SK-N-SH (cell line): ENCODE measurements at regions not wholly inside any gene's neighbourhood (a gene's known extent, or its start where the extent isn't known, plus 50 kb on each side); places are given as distances from the start of the nearest gene placed in this dataset.

ENCODE experiments used
- CTCF ChIA-PET: fragments of 300-600, 350-600 bp; formaldehyde crosslinking; extraction: SDS; loops from one replicate; lab custom pipeline; 2021; lab: Yijun Ruan, JAX
- POLR2A ChIA-PET: fragments of 350-600 bp; sonication (Branson Sonifier 250); formaldehyde crosslinking; extraction: SDS; loops from one replicate; lab custom pipeline; 2020; ENCODE audit warnings: antibody characterized with exemption, inconsistent platforms; lab: Yijun Ruan, JAX
- DNase-seq: peaks from one replicate; pipeline ENCODE4 v3.0.0; 2012
- H2AFZ ChIP-seq: fragments of 200-600 bp; sonication (generic); 2 replicates; pipeline ENCODE4 v1.8.1; 2016; ENCODE audit warnings: antibody characterized with exemption, mild to moderate bottlenecking, low read depth
- H3F3A ChIP-seq: fragments of 200-600 bp; sonication (generic); replicated peaks from 2 replicates; pipeline ENCODE3; 2016; ENCODE audit warnings: antibody characterized with exemption, mild to moderate bottlenecking; ENCODE audit not compliant: insufficient read depth
- H3K27ac ChIP-seq, 2 experiments: fragments of 200-500 bp in 1 of 2; fragments of 200-600 bp in 1 of 2; sonication (Bioruptor generic) in 1 of 2; sonication (generic), shearing (Covaris generic) in 1 of 2; 2 replicates each; pipeline versions ENCODE4 v1.5.1 to v1.6.1; 2014 to 2016; ENCODE audit warnings: low read depth in 2 of 2, inconsistent platforms in 1 of 2, low read length in 1 of 2, mild to moderate bottlenecking in 1 of 2, mixed read lengths in 1 of 2
- H3K27me3 ChIP-seq: fragments of 200-600 bp; sonication (generic), shearing (Covaris generic); 2 replicates; pipeline ENCODE4 v1.6.1; 2016; ENCODE audit warnings: mixed run types; ENCODE audit not compliant: insufficient read depth
- H3K36me3 ChIP-seq, 2 experiments: fragments of 200-500 bp in 1 of 2; fragments of 200-600 bp in 1 of 2; sonication (Bioruptor generic) in 1 of 2; sonication (generic) in 1 of 2; replicated peaks in 1 of 2; 2 replicates each; pipeline versions ENCODE3 to v1.5.1; 2014 to 2016; ENCODE audit warnings: low read length in 1 of 2, mild to moderate bottlenecking in 1 of 2; ENCODE audit not compliant: insufficient read depth in 2 of 2, control insufficient read depth in 1 of 2
- H3K4me1 ChIP-seq, 2 experiments: fragments of 200-500 bp in 1 of 2; fragments of 200-600 bp in 1 of 2; sonication (Bioruptor generic) in 1 of 2; sonication (generic), shearing (Covaris generic) in 1 of 2; 2 replicates each; pipeline versions ENCODE4 v1.5.1 to v1.6.1; 2014 to 2016; ENCODE audit warnings: low read depth in 1 of 2, low read length in 1 of 2, mixed run types in 1 of 2; ENCODE audit not compliant: insufficient read depth in 2 of 2, control insufficient read depth in 1 of 2
- H3K4me2 ChIP-seq: fragments of 200-600 bp; sonication (generic), shearing (Covaris generic); 2 replicates; pipeline ENCODE4 v1.6.1; 2017; ENCODE audit warnings: mixed run types
- H3K4me3 ChIP-seq, 2 experiments: fragments of 200-500 bp in 1 of 2; fragments of 200-600 bp in 1 of 2; sonication (Bioruptor generic) in 1 of 2; sonication (generic), shearing (Covaris generic) in 1 of 2; 2 replicates each; pipeline versions ENCODE4 v1.5.1 to v1.8.1; 2014 to 2016; ENCODE audit warnings: low read depth in 2 of 2, inconsistent platforms in 1 of 2, low read length in 1 of 2, mild to moderate bottlenecking in 1 of 2, mixed read lengths in 1 of 2, moderate library complexity in 1 of 2
- H3K79me2 ChIP-seq: fragments of 200-600 bp; sonication (generic); 2 replicates; pipeline ENCODE4 v1.8.1; 2017; ENCODE audit warnings: mild to moderate bottlenecking; ENCODE audit not compliant: insufficient read depth
- H3K9ac ChIP-seq: fragments of 200-600 bp; sonication (generic); 2 replicates; pipeline ENCODE4 v1.6.1; 2017; ENCODE audit warnings: mixed run types
- H3K9me2 ChIP-seq: fragments of 200-600 bp; sonication (generic); 2 replicates; pipeline ENCODE4 v1.6.1; 2017; ENCODE audit warnings: mixed run types
- H3K9me3 ChIP-seq: fragments of 200-600 bp; sonication (generic); 2 replicates; pipeline ENCODE4 v1.6.1; 2017; ENCODE audit warnings: mixed run types, mild to moderate bottlenecking, moderate library complexity
- H4K20me1 ChIP-seq: fragments of 200-600 bp; sonication (generic); 2 replicates; pipeline ENCODE4 v1.6.1; 2017; ENCODE audit warnings: mild to moderate bottlenecking, mixed run types; ENCODE audit not compliant: insufficient read depth
- ELF1 ChIP-seq: IDR thresholded peaks from 2 replicates; pipeline ENCODE4 v1.4.0; 2012
- EP300 ChIP-seq, 2 experiments: IDR thresholded peaks; 2 replicates each; pipeline versions ENCODE4 v1.4.0 to v1.6.1; 2012; ENCODE audit warnings: borderline replicate concordance in 1 of 2, low read depth in 1 of 2, low read length in 1 of 2
- FOXJ3 ChIP-seq: sonication (generic); formaldehyde crosslinking; IDR thresholded peaks from 2 replicates; pipeline ENCODE4 v1.5.1; 2020; ENCODE audit warnings: mild to moderate bottlenecking, missing genetic modification reagents
- FOXM1 ChIP-seq: IDR thresholded peaks from 2 replicates; pipeline ENCODE4 v1.4.0; 2012; ENCODE audit warnings: low read depth, mild to moderate bottlenecking
- GABPA ChIP-seq: IDR thresholded peaks from 2 replicates; pipeline ENCODE4 v1.4.0; 2012; ENCODE audit warnings: low read depth, mild to moderate bottlenecking
- GATA2 ChIP-seq: sonication (generic); formaldehyde crosslinking; IDR thresholded peaks from 2 replicates; pipeline ENCODE4 v1.5.0; 2020; ENCODE audit warnings: mild to moderate bottlenecking, missing genetic modification reagents
- JUND ChIP-seq: IDR thresholded peaks from 2 replicates; pipeline ENCODE4 v1.4.0; 2012
- NFIC ChIP-seq: IDR thresholded peaks from 2 replicates; pipeline ENCODE4 v1.4.0; 2012; ENCODE audit warnings: borderline replicate concordance
- PBX3 ChIP-seq: IDR thresholded peaks from 2 replicates; pipeline ENCODE4; 2012
- RFX5 ChIP-seq: IDR thresholded peaks from 2 replicates; pipeline ENCODE4 v1.6.1; 2012; ENCODE audit warnings: mild to moderate bottlenecking, improper control_type of control experiment, low read length
- SMC3 ChIP-seq: IDR thresholded peaks from 2 replicates; pipeline ENCODE4 v1.6.1; 2012; ENCODE audit warnings: low read depth, low read length, improper control_type of control experiment
- TAF1 ChIP-seq: IDR thresholded peaks from 2 replicates; pipeline ENCODE4 v1.6.1; 2012; ENCODE audit warnings: low read depth, mild to moderate bottlenecking, low read length, moderate library complexity, borderline replicate concordance
- TCF12 ChIP-seq: IDR thresholded peaks from 2 replicates; pipeline ENCODE4 v1.4.0; 2012
- USF1 ChIP-seq: IDR thresholded peaks from 2 replicates; pipeline ENCODE4 v1.4.0; 2012; ENCODE audit warnings: low read depth, borderline replicate concordance
- YY1 ChIP-seq: IDR thresholded peaks from 2 replicates; pipeline ENCODE4 v1.4.0; 2012; ENCODE audit warnings: low read depth, mild to moderate bottlenecking
- ZBTB33 ChIP-seq: IDR thresholded peaks from 2 replicates; pipeline ENCODE4 v1.4.0; 2012; ENCODE audit warnings: low read depth, borderline replicate concordance
- WGBS: methylation state at CpG from one replicate; pipeline ENCODE4 v1.1.6; 2017; ENCODE audit warnings: low lambda C conversion rate; 5-methylcytosine and 5-hydroxymethylcytosine counted together
- TF ChIP-seq, protein P1 (sequence below): fragments of 150-350 bp; IDR thresholded peaks from 2 replicates; pipeline ENCODE4 v1.6.1; 2017; ENCODE audit warnings: antibody characterized with exemption, low read length, low read depth, borderline replicate concordance

DNA sequence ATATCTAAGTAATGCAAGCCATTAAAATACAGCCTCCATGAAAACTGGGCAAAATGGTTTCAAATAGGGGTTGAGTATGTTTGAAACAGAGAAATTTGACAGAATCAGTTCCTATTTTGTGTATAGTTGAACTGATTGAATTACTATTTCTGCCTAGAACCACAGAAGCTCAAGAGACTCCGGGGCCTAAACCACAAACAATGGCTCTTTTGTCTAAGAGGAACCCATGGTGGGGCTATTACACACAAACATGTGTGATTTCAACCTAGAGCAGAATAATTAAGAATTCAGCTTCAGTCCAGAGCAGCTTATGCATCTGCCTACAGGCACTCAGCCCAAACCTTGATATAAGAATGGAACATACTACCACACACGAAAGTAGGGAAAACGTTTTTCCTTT lies 171.2 kb upstream of the MPDZ start:
- CTCF ChIA-PET = interaction anchor here (0.6 to 4.7 kb wide), 5 partner anchors 8 to 903 kb away, joined by 3 to 26 read pairs (median 3); no protein-coding TSS in a partner anchor
- H3K9me3 ChIP-seq = no peaks in the 10 kb centered on the region
- H3K27me3 ChIP-seq = no peaks in the 10 kb centered on the region
- H3F3A ChIP-seq = no peaks in the 10 kb centered on the region
- H3K9ac ChIP-seq = no peak overlapping the region
- no peaks in the 10 kb centered on the region; a peak in 2 of 4 replicates for H3K4me1 ChIP-seq
- H3K4me2 ChIP-seq = no peak overlapping the region
- no peak for TF ChIP-seq GATA2
- TF ChIP-seq NFIC = no peak
- TF ChIP-seq TCF12 = no peak
- TF ChIP-seq, protein P1, sequence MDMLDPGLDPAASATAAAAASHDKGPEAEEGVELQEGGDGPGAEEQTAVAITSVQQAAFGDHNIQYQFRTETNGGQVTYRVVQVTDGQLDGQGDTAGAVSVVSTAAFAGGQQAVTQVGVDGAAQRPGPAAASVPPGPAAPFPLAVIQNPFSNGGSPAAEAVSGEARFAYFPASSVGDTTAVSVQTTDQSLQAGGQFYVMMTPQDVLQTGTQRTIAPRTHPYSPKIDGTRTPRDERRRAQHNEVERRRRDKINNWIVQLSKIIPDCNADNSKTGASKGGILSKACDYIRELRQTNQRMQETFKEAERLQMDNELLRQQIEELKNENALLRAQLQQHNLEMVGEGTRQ = no peak
- no peak for TF ChIP-seq SMC3
- no peak for TF ChIP-seq TAF1
- TF ChIP-seq JUND = no peak
- no peak for TF ChIP-seq FOXM1
- no peak for TF ChIP-seq YY1
- no peak for TF ChIP-seq USF1
- TF ChIP-seq ELF1 = no peak
- no peak for TF ChIP-seq FOXJ3 (CRISPR knock-in tag)
- no peak for TF ChIP-seq PBX3
- TF ChIP-seq EP300 (IDR thresholded peaks at IDR 0.05; ENCODE audit: borderline replicate concordance in 1 of 2, low read depth in 1 of 2, low read length in 1 of 2) = no peak
- no peak for TF ChIP-seq ZBTB33
- TF ChIP-seq RFX5 = no peak
- TF ChIP-seq GABPA = no peak
- TF ChIP-seq, all 33 proteins: peak for 0
- DNase-seq = no peak
- Histone ChIP-seq H3K36me3 (no peaks in the 10 kb centered on the region), H3K4me3 (no peak overlapping the region), H3K79me2 (no peaks in the 10 kb centered on the region), H2AFZ (no peak overlapping the region), H3K27ac (no peak overlapping the region), H3K9me2 (no peaks in the 10 kb centered on the region), H4K20me1 (no peaks in the 10 kb centered on the region)
- WGBS = 72% methylated on average over 3 of the region's 3 CpGs
- POLR2A ChIA-PET = no interaction called here
